PFSK-1 (cell line): ENCODE measurements at regions not wholly inside any gene's neighbourhood (a gene's known extent, or its start where the extent isn't known, plus 50 kb on each side); places are given as distances from the start of the nearest gene placed in this dataset.

Experiments
- FOXP2 ChIP-seq: optimal IDR thresholded peaks from 2 replicates; pipeline ENCODE3; 2011; ENCODE audit warnings: borderline replicate concordance, control low read depth, inconsistent platforms; ENCODE audit not compliant: insufficient read depth; ENCODE audit errors: extremely low read length, extremely low read depth
- POLR2AphosphoS5 ChIP-seq: IDR thresholded peaks from 2 replicates; pipeline ENCODE4 v1.6.1; 2012; ENCODE audit warnings: low read depth, mild to moderate bottlenecking, control low read depth, low read length, moderate library complexity
- SIN3A ChIP-seq: IDR thresholded peaks from 2 replicates; pipeline ENCODE4 v1.6.1; 2012; ENCODE audit warnings: mild to moderate bottlenecking, low read length, moderate library complexity, borderline replicate concordance; ENCODE audit not compliant: insufficient read depth
- TAF1 ChIP-seq: IDR thresholded peaks from 2 replicates; pipeline ENCODE4 v1.6.1; 2012; ENCODE audit warnings: low read length, control low read depth, borderline replicate concordance; ENCODE audit not compliant: insufficient read depth
- TF ChIP-seq, protein P1 (sequence below), 2 experiments: IDR thresholded peaks; 2 replicates each; pipeline versions ENCODE4 v1.6.1 to v1.8.0; 2011 to 2012; ENCODE audit warnings: low read depth in 2 of 2, low read length in 2 of 2, control low read depth in 1 of 2, inconsistent platforms in 1 of 2, mild to moderate bottlenecking in 1 of 2, moderate library complexity in 1 of 2; ENCODE audit not compliant: insufficient read depth in 1 of 2

DNA sequence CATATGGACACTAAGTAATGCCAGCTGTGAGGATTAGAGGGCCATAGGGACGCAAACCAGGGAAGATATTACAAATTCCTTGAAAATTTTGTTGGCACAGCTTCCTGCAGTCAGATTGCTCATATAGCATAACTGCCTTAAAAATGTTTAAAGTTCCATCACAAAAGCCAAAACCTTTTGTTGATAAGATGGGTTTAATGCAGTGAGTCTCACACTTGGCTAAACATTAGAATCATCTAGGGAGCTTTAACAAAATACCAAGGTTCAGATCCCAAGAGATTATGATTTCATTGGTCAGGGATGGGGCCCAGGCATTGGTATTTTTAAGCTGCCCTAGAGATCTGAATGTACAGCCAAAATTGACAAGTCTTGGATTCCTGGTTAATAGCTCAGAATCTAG is 376.5 kb upstream of the MAD2L1 start:
- TF ChIP-seq POLR2AphosphoS5 (no peak), SIN3A (no peak), TAF1 (no peak), FOXP2 (no peak)
- TF ChIP-seq, protein P1, sequence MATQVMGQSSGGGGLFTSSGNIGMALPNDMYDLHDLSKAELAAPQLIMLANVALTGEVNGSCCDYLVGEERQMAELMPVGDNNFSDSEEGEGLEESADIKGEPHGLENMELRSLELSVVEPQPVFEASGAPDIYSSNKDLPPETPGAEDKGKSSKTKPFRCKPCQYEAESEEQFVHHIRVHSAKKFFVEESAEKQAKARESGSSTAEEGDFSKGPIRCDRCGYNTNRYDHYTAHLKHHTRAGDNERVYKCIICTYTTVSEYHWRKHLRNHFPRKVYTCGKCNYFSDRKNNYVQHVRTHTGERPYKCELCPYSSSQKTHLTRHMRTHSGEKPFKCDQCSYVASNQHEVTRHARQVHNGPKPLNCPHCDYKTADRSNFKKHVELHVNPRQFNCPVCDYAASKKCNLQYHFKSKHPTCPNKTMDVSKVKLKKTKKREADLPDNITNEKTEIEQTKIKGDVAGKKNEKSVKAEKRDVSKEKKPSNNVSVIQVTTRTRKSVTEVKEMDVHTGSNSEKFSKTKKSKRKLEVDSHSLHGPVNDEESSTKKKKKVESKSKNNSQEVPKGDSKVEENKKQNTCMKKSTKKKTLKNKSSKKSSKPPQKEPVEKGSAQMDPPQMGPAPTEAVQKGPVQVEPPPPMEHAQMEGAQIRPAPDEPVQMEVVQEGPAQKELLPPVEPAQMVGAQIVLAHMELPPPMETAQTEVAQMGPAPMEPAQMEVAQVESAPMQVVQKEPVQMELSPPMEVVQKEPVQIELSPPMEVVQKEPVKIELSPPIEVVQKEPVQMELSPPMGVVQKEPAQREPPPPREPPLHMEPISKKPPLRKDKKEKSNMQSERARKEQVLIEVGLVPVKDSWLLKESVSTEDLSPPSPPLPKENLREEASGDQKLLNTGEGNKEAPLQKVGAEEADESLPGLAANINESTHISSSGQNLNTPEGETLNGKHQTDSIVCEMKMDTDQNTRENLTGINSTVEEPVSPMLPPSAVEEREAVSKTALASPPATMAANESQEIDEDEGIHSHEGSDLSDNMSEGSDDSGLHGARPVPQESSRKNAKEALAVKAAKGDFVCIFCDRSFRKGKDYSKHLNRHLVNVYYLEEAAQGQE (IDR thresholded peaks at IDR 0.05; ENCODE audit: insufficient read depth in 1 of 2, low read depth in 2 of 2, low read length in 2 of 2): no peak

DNA sequence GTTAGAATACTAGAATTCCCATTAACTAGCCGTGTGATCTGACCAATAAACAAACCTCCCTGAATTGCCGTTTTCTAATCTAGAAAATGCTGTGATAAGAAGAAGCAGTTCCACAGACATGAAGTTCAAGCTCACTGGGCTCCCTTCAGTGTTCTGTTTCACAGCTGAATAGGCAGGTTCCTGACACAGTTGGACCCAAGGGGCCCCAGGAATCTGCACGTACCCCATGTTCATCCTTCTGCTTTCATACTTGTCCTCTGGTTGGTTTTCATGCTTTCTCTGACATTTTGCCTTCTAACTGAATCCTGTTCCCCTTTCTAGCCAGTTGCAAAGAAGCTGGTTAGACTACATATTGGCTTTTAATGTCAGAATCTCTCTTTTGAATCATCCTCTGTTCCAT is 374.1 kb upstream of the MAD2L1 start:
- TF ChIP-seq, protein P1 (IDR thresholded peaks at IDR 0.05; ENCODE audit: insufficient read depth in 1 of 2, low read depth in 2 of 2, low read length in 2 of 2): no peak
- TF ChIP-seq SIN3A: no peak
- no peak for TF ChIP-seq FOXP2
- no peak for TF ChIP-seq TAF1
- no peak for TF ChIP-seq POLR2AphosphoS5

DNA sequence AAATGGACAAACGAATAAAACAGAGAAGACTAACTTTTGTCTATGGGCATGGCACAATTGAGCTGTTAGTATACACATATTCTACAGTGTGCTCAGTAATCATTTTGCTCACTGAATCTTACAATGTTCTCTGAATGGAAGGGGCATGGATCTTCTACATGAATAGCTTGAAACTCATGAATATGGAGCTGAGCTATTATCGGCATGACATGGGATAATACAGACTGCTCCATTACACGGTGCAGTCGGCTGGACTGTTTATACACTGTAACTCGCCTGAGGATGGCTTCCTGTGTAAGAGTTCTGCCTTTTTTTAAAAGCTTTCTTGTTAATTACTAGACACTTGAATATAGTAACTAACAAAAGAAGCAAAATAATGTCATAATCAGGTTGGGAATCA is 368.5 kb upstream of the MAD2L1 start:
- no peak for TF ChIP-seq POLR2AphosphoS5
- TF ChIP-seq SIN3A: no peak
- no peak for TF ChIP-seq TAF1
- TF ChIP-seq, protein P1 (IDR thresholded peaks at IDR 0.05; ENCODE audit: insufficient read depth in 1 of 2, low read depth in 2 of 2, low read length in 2 of 2): no peak
- no peak for TF ChIP-seq FOXP2

DNA sequence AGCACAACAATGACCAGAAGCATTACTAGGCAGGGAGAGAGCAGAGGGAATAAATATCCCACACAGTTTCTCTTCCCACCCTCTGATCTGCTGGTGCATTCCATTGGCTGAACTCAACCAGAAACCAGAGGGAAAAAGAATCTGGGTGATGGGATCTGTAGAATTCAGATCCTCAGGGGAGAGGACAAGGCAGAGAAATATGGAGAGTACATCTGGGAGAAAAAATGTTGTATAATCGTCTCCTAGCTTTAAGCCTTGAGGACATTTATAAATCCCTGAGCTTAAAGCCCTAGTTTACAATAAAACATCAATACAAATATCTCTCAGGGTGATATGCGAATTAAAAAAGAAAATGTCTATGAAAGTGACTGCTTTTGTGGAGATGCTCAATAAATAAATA is 368.1 kb upstream of the MAD2L1 start:
- TF ChIP-seq POLR2AphosphoS5 (no peak), FOXP2 (no peak), SIN3A (no peak), TAF1 (no peak)
- TF ChIP-seq, protein P1 (IDR thresholded peaks at IDR 0.05; ENCODE audit: insufficient read depth in 1 of 2, low read depth in 2 of 2, low read length in 2 of 2): no peak

DNA sequence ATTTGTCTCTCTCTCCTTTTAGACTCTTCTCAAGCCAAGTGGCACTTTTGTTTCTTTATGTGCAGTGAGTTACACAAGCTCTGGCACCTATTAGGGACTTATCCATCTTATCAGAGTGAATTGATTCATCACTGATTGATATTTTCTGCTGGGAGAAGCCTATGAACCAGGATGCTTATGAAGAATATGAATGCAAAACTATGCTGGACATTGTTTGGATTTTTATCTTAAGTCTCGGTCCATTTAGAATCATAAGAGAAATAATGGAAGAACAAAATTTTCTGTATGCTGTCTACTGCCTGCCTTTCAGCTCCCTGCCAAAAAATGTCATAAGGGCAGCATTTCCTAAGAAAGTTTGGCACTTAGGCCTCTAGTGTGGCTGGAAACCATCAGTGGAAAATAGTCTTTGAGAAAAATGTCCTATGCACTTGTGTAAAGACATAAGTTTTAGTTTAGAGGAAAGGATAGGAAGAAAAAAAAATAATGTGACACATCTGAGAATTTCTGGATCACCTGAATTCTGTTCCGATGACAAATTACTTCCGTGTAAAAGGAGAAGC is 365.7 kb upstream of the MAD2L1 start:
- TF ChIP-seq, protein P1 (IDR thresholded peaks at IDR 0.05; ENCODE audit: insufficient read depth in 1 of 2, low read depth in 2 of 2, low read length in 2 of 2): no peak
- TF ChIP-seq TAF1 (no peak), FOXP2 (no peak), POLR2AphosphoS5 (no peak), SIN3A (no peak)
